Keratinocyte (primary cell): ENCODE measurements at regions not wholly inside any gene's neighbourhood (a gene's known extent, or its start where the extent isn't known, plus 50 kb on each side); places are given as distances from the start of the nearest gene placed in this dataset.

ENCODE experiments used
- CTCF ChIP-seq, 3 experiments: IDR thresholded peaks in 1 of 3; conservative IDR thresholded peaks in 1 of 3; optimal IDR thresholded peaks in 1 of 3; 2 replicates in 2 of 3; 3 replicates in 1 of 3; pipeline versions ENCODE3 to v1.5.1; 2011; ENCODE audit warnings: low read length in 3 of 3, mild to moderate bottlenecking in 3 of 3, moderate library complexity in 2 of 3, control low read depth in 1 of 3, inconsistent platforms in 1 of 3; ENCODE audit not compliant: insufficient read depth in 2 of 3; ENCODE audit errors: extremely low read depth in 1 of 3
- EZH2 ChIP-seq: IDR thresholded peaks from one replicate; pipeline ENCODE4 v1.6.1; 2012; ENCODE audit warnings: inconsistent platforms, mild to moderate bottlenecking, low read length, moderate library complexity

GRCh38 chr17:6926667-6927066 lies 69.2 kb upstream of the ALOX12 start:
- TF ChIP-seq CTCF (optimal IDR thresholded peaks at IDR 0.05 in 1 of 3, IDR thresholded peaks at IDR 0.05 in 1 of 3, conservative IDR thresholded peaks at IDR 0.05 in 1 of 3; ENCODE audit: extremely low read depth in 1 of 3, insufficient read depth in 2 of 3, low read length in 3 of 3) (no peak), EZH2 (no peak)
